ENCODE measurements at regions not wholly inside any gene's neighbourhood (a gene's known extent, or its start where the extent isn't known, plus 50 kb on each side); places are given as distances from the start of the nearest gene placed in this dataset.

DNA sequence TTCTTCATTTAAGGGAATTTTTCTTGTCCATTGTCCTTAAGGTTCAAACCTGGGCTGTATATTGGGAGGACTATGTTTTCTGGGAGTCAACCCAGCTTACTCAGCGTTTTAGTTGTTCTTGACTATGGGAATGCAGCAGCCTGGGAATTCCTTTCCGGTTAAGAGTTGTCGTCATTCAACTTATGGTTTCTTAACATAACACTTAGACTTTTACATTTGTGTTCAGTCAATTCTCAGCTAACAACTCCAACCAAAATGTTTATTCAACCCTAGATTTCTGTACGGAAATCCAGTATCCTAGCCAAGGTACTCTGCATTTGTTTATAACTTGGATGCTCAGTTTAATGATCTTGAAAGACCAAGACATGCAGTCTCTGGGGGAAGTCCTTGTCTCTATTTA lies 960.9 kb downstream of the CBLN2 start:
- TF ChIP-seq, protein P1, sequence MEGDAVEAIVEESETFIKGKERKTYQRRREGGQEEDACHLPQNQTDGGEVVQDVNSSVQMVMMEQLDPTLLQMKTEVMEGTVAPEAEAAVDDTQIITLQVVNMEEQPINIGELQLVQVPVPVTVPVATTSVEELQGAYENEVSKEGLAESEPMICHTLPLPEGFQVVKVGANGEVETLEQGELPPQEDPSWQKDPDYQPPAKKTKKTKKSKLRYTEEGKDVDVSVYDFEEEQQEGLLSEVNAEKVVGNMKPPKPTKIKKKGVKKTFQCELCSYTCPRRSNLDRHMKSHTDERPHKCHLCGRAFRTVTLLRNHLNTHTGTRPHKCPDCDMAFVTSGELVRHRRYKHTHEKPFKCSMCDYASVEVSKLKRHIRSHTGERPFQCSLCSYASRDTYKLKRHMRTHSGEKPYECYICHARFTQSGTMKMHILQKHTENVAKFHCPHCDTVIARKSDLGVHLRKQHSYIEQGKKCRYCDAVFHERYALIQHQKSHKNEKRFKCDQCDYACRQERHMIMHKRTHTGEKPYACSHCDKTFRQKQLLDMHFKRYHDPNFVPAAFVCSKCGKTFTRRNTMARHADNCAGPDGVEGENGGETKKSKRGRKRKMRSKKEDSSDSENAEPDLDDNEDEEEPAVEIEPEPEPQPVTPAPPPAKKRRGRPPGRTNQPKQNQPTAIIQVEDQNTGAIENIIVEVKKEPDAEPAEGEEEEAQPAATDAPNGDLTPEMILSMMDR (IDR thresholded peaks at IDR 0.05; ENCODE audit: poor library complexity) = no peak
- TF ChIP-seq EZH2phosphoT487 (IDR thresholded peaks at IDR 0.05; ENCODE audit: low read depth, severe bottlenecking, unreplicated experiment) = no peak
